ENCODE measurements at regions not wholly inside any gene's neighbourhood (a gene's known extent, or its start where the extent isn't known, plus 50 kb on each side); places are given as distances from the start of the nearest gene placed in this dataset.
A peak's percentile ranks its signal among the peaks of the same experiment; 100 is the strongest.
"Not testable (repeated sequence)": the region's sequence is repeated elsewhere in the genome, so short reads cannot be mapped to it uniquely, and the experiment has no call there.

DNA sequence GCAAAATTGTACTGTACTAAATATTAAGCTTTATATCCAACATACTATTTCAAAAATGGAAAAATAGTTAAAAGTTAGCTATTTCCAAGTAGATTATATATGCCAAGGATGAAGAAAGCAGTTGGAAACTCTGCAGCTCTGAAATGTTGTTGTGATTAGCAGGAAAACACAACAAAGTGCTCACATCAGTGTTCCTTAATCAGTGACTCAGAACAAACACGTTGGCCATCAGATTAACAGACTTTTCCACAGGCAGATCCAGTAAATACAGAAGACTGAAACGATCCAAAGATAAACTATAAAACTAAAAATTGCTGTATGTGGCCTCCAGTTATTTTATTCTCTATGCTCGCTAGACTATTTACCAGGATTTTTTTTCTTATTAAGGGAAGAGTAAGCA lies 99.6 kb upstream of the SEMA3D start:
- TF ChIP-seq CTCF (IDR thresholded peaks at IDR 0.05; ENCODE audit: low read length, missing control alignments), result no peak
- H3K4me3 ChIP-seq (replicated peaks; ENCODE audit: low read depth, low read length), result no peak overlapping the region
- DNase-seq (ENCODE audit: low read depth), result no peak

DNA sequence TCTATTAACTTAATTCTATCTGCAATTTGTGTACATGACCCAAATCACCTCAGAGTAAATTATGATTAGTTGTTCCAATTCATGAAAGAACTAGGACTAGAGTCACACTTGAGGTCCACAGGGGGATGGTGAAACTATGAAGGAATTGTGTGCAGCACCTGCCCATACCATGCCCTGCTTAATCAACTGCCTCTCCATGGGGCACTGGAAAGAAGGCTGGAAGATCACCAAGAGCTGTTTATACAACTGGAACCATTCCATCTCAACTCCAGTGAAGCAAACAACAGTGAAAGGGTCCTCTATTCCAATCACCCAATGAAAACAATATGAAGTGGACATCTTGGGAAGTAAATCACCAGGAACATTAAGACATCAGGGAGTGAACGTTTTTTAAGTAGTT lies 98.7 kb upstream of the SEMA3D start:
- no peak for DNase-seq (ENCODE audit: low read depth)
- TF ChIP-seq CTCF (IDR thresholded peaks at IDR 0.05; ENCODE audit: low read length, missing control alignments), result no peak
- H3K4me3 ChIP-seq (replicated peaks; ENCODE audit: low read depth, low read length), result no peak overlapping the region

DNA sequence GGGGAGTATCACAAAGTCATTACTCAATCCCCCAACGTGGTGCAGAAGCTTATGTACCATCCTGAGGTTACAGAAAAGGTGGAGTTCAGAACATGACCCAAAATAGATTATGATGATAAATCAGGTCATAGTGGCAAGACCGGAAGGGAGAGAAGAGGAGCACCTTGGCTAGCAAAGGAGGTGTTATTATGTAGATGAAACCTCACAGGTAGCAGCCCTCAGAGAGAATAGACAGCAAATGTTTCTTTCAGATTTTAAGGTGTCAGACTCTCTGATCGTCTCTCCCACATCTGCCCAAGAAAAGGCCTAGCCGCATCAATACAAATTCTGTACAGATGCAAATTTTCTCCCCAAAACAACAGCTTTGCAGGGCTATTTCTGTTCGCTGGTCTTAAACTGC lies 88.3 kb upstream of the SEMA3D start:
- no peak overlapping the region for H3K4me3 ChIP-seq (replicated peaks; ENCODE audit: low read depth, low read length)
- DNase-seq (ENCODE audit: low read depth), result no peak
- TF ChIP-seq CTCF (IDR thresholded peaks at IDR 0.05; ENCODE audit: low read length, missing control alignments), result no peak

DNA sequence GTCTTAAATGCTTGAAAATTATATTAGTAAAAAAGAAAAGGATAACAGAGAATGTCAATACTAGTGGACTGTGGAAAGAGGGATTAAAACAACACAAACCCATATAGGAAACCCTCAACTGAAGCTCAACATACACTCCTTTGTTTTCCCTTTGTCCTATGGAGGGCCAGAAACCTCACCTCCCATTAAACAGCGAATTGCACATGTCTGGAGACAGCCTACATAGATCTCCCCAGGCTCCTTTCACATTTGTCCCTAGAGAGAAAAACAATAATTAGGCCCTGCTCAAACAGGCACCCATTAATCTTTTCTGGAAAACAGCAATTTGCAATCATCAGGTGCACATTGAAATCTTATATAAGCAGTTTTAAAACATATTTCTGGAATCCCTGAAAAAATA lies 87.6 kb upstream of the SEMA3D start:
- TF ChIP-seq CTCF (IDR thresholded peaks at IDR 0.05; ENCODE audit: low read length, missing control alignments), result no peak
- H3K4me3 ChIP-seq (replicated peaks; ENCODE audit: low read depth, low read length), result no peak overlapping the region
- no peak for DNase-seq (ENCODE audit: low read depth)

- no peak overlapping the region for H3K4me3 ChIP-seq (replicated peaks; ENCODE audit: low read depth, low read length)
- DNase-seq (ENCODE audit: low read depth), result no peak
- no peak for TF ChIP-seq CTCF (IDR thresholded peaks at IDR 0.05; ENCODE audit: low read length, missing control alignments)
These were observed 76.0 kb upstream of the SEMA3D start for GRCh38 chr7:85262891-85263290.

DNA sequence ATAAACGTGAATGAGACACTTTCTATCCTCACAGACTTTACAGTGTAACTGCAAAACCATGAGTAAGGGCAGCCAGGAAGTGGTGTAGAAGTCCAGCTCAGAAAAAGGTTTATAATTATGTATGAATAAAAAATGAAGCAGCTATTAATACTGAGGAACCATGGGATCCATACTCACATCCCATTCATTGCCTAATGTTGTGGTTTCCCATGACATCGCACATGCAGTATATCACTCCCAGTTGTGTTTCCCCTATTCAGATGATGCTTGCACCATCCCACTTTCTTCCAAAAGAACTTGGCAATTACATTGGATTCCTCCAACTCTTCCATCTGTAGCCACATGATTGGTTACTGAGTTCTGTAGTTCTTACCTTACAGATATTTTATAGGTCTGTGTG lies 74.5 kb upstream of the SEMA3D start:
- H3K4me3 ChIP-seq (replicated peaks; ENCODE audit: low read depth, low read length), result no peak overlapping the region
- TF ChIP-seq CTCF (IDR thresholded peaks at IDR 0.05; ENCODE audit: low read length, missing control alignments), result no peak
- DNase-seq (ENCODE audit: low read depth), result peak; percentile 11

DNA sequence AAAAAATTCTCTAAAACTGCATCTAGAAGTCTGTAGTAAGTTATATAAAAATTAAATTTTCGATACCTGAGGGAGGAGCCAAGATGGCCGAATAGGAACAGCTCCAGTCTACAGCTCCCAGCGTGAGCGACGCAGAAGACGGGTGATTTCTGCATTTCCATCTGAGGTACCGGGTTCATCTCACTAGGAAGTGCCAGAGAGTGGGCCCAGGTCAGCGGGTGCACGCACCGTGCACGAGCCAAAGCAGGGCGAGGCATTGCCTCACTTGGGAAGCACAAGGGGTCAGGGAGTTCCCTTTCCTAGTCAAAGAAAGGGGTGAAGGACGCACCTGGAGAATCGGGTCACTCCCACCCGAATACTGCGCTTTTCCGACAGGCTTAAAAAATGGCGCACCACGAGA lies 62.9 kb upstream of the SEMA3D start:
- not testable (repeated sequence) for H3K4me3 ChIP-seq (replicated peaks; ENCODE audit: low read depth, low read length); DNase-seq (ENCODE audit: low read depth)

- DNase-seq (ENCODE audit: low read depth), result no peak
- no peak for TF ChIP-seq CTCF (IDR thresholded peaks at IDR 0.05; ENCODE audit: low read length, missing control alignments)
- H3K4me3 ChIP-seq (replicated peaks; ENCODE audit: low read depth, low read length), result no peak overlapping the region
These were observed 52.3 kb upstream of the SEMA3D start for GRCh38 chr7:85239109-85239508.
